Trophoblast cell (in vitro differentiated cells and primary cell): ENCODE measurements at regions not wholly inside any gene's neighbourhood (a gene's known extent, or its start where the extent isn't known, plus 50 kb on each side); places are given as distances from the start of the nearest gene placed in this dataset.

Experiments used
- DNase-seq, 2 donors: peaks; one replicate each; pipeline ENCODE4 v3.0.0-alpha.2; 2016
- H2AFZ ChIP-seq: 2 replicates; pipeline ENCODE4 v1.6.1; 2013; ENCODE audit warnings: low read length, moderate library complexity, mild to moderate bottlenecking; ENCODE audit not compliant: insufficient read depth, poor library complexity
- H2AK5ac ChIP-seq: 2 replicates; pipeline ENCODE4 v1.6.1; 2013; ENCODE audit warnings: mild to moderate bottlenecking, low read length
- H2BK120ac ChIP-seq: 2 replicates; pipeline ENCODE4 v1.6.1; 2013; ENCODE audit warnings: low read length, mild to moderate bottlenecking, moderate library complexity; ENCODE audit not compliant: insufficient read depth, poor library complexity
- H2BK12ac ChIP-seq: 2 replicates; pipeline ENCODE4 v1.6.1; 2013; ENCODE audit warnings: mild to moderate bottlenecking, low read length, moderate library complexity
- H2BK5ac ChIP-seq: 2 replicates; pipeline ENCODE4 v1.6.1; 2013; ENCODE audit warnings: low read length, low read depth, moderate library complexity, mild to moderate bottlenecking; ENCODE audit not compliant: poor library complexity
- H3K14ac ChIP-seq: 2 replicates; pipeline ENCODE4 v1.6.1; 2013; ENCODE audit warnings: mild to moderate bottlenecking, low read length
- H3K18ac ChIP-seq: 2 replicates; pipeline ENCODE4 v1.6.1; 2013; ENCODE audit warnings: mild to moderate bottlenecking, low read length
- H3K23ac ChIP-seq: 2 replicates; pipeline ENCODE4 v1.6.1; 2013; ENCODE audit warnings: low read length
- H3K27ac ChIP-seq: 2 replicates; pipeline ENCODE4 v1.5.1; 2013; ENCODE audit warnings: low read depth, mild to moderate bottlenecking, inconsistent platforms, low read length, moderate library complexity
- H3K27me3 ChIP-seq: 2 replicates; pipeline ENCODE4 v1.6.1; 2013; ENCODE audit warnings: inconsistent platforms, mild to moderate bottlenecking, low read length, moderate library complexity; ENCODE audit not compliant: insufficient read depth
- H3K36me3 ChIP-seq, 2 experiments: 1 replicate in 1 of 2; 2 replicates in 1 of 2; pipeline ENCODE4 v1.6.1; 2013; ENCODE audit warnings: low read length in 2 of 2, mild to moderate bottlenecking in 2 of 2, moderate library complexity in 1 of 2; ENCODE audit not compliant: insufficient read depth in 2 of 2, control insufficient read depth in 1 of 2
- H3K4ac ChIP-seq: 2 replicates; pipeline ENCODE4 v1.6.1; 2013; ENCODE audit warnings: low read depth, mild to moderate bottlenecking, low read length, moderate library complexity
- H3K4me1 ChIP-seq, 2 experiments: 1 replicate in 1 of 2; 2 replicates in 1 of 2; pipeline ENCODE4 v1.6.1; 2013; ENCODE audit warnings: low read length in 2 of 2, mild to moderate bottlenecking in 2 of 2, moderate library complexity in 1 of 2; ENCODE audit not compliant: insufficient read depth in 2 of 2, control insufficient read depth in 1 of 2
- H3K4me2 ChIP-seq: 2 replicates; pipeline ENCODE4 v1.6.1; 2013; ENCODE audit warnings: inconsistent platforms, mild to moderate bottlenecking, low read length, moderate library complexity
- H3K4me3 ChIP-seq: 2 replicates; pipeline ENCODE4 v1.5.1; 2013; ENCODE audit warnings: mild to moderate bottlenecking, low read depth, low read length, inconsistent platforms
- H3K79me1 ChIP-seq: one replicate; pipeline ENCODE4 v1.6.1; 2013; ENCODE audit warnings: low read length
- H3K79me2 ChIP-seq: 2 replicates; pipeline ENCODE4 v1.6.1; 2013; ENCODE audit warnings: low read length, mild to moderate bottlenecking; ENCODE audit not compliant: control insufficient read depth, insufficient read depth, poor library complexity
- H3K9ac ChIP-seq: 2 replicates; pipeline ENCODE4 v1.6.1; 2013; ENCODE audit warnings: mild to moderate bottlenecking, low read length
- H3K9me3 ChIP-seq: 2 replicates; pipeline ENCODE4 v1.6.1; 2013; ENCODE audit warnings: low read depth, mild to moderate bottlenecking, control low read depth, inconsistent platforms, low read length; ENCODE audit not compliant: insufficient read depth
- H4K12ac ChIP-seq: 2 replicates; pipeline ENCODE4 v1.6.1; 2013; ENCODE audit warnings: low read depth, mild to moderate bottlenecking, low read length, moderate library complexity
- H4K8ac ChIP-seq: 2 replicates; pipeline ENCODE4 v1.6.1; 2013; ENCODE audit warnings: low read depth, mild to moderate bottlenecking, low read length, moderate library complexity
- H4K91ac ChIP-seq: one replicate; pipeline ENCODE4 v1.6.1; 2013; ENCODE audit warnings: low read depth, mild to moderate bottlenecking, low read length, moderate library complexity
- WGBS: extraction: QIAGEN DNeasy Blood & Tissue Kit; methylation state at CpG from one replicate; pipeline ENCODE4 v1.1.7; 2013; ENCODE audit warnings: missing lambda C conversion rate; ENCODE audit not compliant: insufficient read length, insufficient coverage; ENCODE audit errors: extremely low coverage; 5-methylcytosine and 5-hydroxymethylcytosine counted together

GRCh38 chr6:140867336-140867735, 1265.4 kb upstream of the GJE1 start:
- H3K14ac ChIP-seq: no peak overlapping the region
- H3K27ac ChIP-seq: no peak overlapping the region
- H3K4me2 ChIP-seq: no peak overlapping the region
- H3K4me1 ChIP-seq: no peaks in the 10 kb centered on the region
- H3K9me3 ChIP-seq: no peaks in the 10 kb centered on the region
- H2BK120ac ChIP-seq: no peak overlapping the region
- no peak overlapping the region for H4K91ac ChIP-seq
- H3K4me3 ChIP-seq: no peak overlapping the region
- H3K4ac ChIP-seq: no peak overlapping the region
- no peaks in the 10 kb centered on the region for H3K79me1 ChIP-seq
- H3K36me3 ChIP-seq: no peaks in the 10 kb centered on the region
- H2BK5ac ChIP-seq: no peak overlapping the region
- no peak for DNase-seq
- H2AK5ac ChIP-seq: no peak overlapping the region
- no peaks in the 10 kb centered on the region for H3K27me3 ChIP-seq
- H3K9ac ChIP-seq: no peak overlapping the region
- H4K12ac ChIP-seq: no peak overlapping the region
- H2BK12ac ChIP-seq: no peak overlapping the region
- no peaks in the 10 kb centered on the region for H3K79me2 ChIP-seq
- no peak overlapping the region for H3K18ac ChIP-seq
- H4K8ac ChIP-seq: no peak overlapping the region
- no peak overlapping the region for H2AFZ ChIP-seq
- H3K23ac ChIP-seq: no peak overlapping the region

DNA sequence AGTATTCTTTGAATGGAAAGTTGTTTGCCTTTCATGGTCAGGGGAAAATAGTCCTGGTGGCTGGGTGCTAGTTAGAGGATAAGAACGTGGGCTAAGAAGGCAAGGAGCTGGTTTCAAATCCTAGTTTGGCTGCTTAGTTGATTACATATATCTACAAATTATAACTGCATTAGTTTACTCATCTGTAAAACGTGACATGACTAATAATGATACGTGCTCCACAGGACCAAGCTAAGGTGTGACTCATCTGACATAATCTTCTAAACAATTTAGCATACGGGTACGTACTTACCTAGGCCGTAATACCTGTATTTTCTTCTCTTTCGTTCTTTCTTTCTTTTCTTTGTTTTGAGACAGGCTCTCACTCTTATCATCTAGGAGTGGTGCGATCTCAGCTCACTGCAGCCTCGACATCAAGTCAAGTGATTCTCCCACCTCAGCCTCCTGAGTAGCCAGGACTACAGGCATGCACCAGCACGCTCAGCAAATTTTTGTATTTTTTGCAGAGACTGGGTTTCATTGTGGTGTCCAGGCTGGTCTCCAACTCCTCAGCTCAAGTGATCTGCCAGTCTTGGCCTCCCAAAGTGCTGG, 1274.2 kb upstream of the GJE1 start:
- Histone ChIP-seq H4K12ac (no peak overlapping the region), H3K4me3 (no peak overlapping the region), H3K4ac (no peak overlapping the region), H3K79me1 (no peaks in the 10 kb centered on the region), H2BK120ac (no peak overlapping the region), H4K91ac (no peak overlapping the region), H2AFZ (no peak overlapping the region), H3K79me2 (no peaks in the 10 kb centered on the region), H3K36me3 (no peaks in the 10 kb centered on the region), H4K8ac (no peak overlapping the region), H3K18ac (no peak overlapping the region), H2BK12ac (no peak overlapping the region), H3K14ac (no peak overlapping the region), H3K9ac (no peak overlapping the region), H3K27me3 (no peaks in the 10 kb centered on the region), H2AK5ac (no peak overlapping the region), H3K27ac (no peak overlapping the region), H2BK5ac (no peak overlapping the region), H3K9me3 (no peaks in the 10 kb centered on the region), H3K23ac (no peak overlapping the region), H3K4me1 (peaks cover 0 to 2% of the 10 kb centered on the region in 2 experiments), H3K4me2 (no peak overlapping the region)
- WGBS: no CpG with 5 or more reads among the region's 10 CpGs
- peak; percentile 51 to 91 for DNase-seq

DNA sequence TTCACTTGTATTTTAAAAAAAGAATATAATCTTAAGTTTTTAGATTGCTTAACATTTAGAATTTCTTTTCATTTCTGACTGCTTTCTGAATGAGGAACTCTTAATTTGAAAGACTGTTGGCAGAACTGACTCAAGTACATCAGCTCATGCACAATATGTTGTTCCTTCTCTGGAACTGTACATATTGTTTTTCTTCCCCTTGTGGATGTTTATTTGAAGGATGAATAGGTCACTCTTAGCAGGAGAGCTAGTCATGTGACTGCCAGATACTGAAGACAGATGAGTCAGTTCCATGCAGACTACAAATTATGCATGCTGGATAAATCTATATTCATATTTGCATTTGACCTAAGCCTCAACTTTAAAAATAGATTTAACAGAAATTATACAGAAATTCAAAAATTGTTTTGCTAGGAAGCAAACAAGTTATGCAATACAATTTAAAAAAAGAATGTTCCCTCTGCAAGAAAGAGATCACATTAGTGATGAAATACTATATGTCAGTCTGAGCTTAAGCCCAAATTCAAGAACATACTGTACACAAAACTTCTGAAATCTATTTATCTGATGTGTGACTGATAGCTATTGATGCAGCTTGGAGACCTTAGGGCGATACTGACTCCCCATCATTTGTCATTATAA, 1274.9 kb upstream of the GJE1 start:
- H3K4ac ChIP-seq: no peak overlapping the region
- H3K9me3 ChIP-seq: no peaks in the 10 kb centered on the region
- H2BK120ac ChIP-seq: no peak overlapping the region
- no peak overlapping the region for H4K12ac ChIP-seq
- H3K14ac ChIP-seq: no peak overlapping the region
- no peak overlapping the region for H3K4me2 ChIP-seq
- H4K91ac ChIP-seq: no peak overlapping the region
- H3K23ac ChIP-seq: no peak overlapping the region
- H3K27me3 ChIP-seq: no peaks in the 10 kb centered on the region
- no peaks in the 10 kb centered on the region for H3K79me1 ChIP-seq
- H2BK5ac ChIP-seq: no peak overlapping the region
- no peak overlapping the region for H3K9ac ChIP-seq
- no peak overlapping the region for H3K4me3 ChIP-seq
- no peak overlapping the region for H2BK12ac ChIP-seq
- no peak overlapping the region for H2AK5ac ChIP-seq
- H3K36me3 ChIP-seq: no peaks in the 10 kb centered on the region
- peak; percentile 4 to 50 for DNase-seq
- H4K8ac ChIP-seq: no peak overlapping the region
- no peak overlapping the region for H3K27ac ChIP-seq
- peaks cover 0 to 2% of the 10 kb centered on the region in 2 experiments for H3K4me1 ChIP-seq
- no peak overlapping the region for H2AFZ ChIP-seq
- WGBS: no CpG with 5 or more reads among the region's 1 CpG
- H3K18ac ChIP-seq: no peak overlapping the region
- no peaks in the 10 kb centered on the region for H3K79me2 ChIP-seq

DNA sequence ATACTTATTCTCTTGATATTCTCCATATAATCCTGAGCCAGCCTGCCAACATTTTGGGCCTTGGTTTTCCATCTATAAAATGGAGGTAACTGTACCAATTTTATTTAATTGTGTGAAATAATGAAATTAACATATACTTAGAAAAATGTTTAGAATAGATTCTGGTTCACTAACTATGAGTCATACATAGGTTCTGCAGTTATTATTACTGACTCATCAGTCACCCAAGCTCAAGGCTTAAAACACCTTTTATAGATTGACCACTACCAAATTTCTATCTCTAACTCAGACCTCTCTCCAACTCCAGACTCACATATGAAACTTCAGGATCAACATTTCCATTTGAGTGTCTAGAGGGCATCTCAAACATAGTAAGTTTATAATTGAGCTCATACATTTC, 1277.2 kb upstream of the GJE1 start:
- peaks cover 0 to 2% of the 10 kb centered on the region in 2 experiments for H3K4me1 ChIP-seq

More for the DNA sequence above, 1277.2 kb upstream of the GJE1 start:
- H3K27ac ChIP-seq: no peak overlapping the region
- H3K23ac ChIP-seq: no peak overlapping the region
- H4K8ac ChIP-seq: no peak overlapping the region
- no peaks in the 10 kb centered on the region for H3K79me2 ChIP-seq
- H4K12ac ChIP-seq: no peak overlapping the region
- H3K9me3 ChIP-seq: no peaks in the 10 kb centered on the region
- H2BK5ac ChIP-seq: no peak overlapping the region
- H4K91ac ChIP-seq: no peak overlapping the region
- H3K18ac ChIP-seq: no peak overlapping the region
- DNase-seq: no peak
- H3K79me1 ChIP-seq: no peaks in the 10 kb centered on the region
- no peak overlapping the region for H3K14ac ChIP-seq
- H3K4ac ChIP-seq: no peak overlapping the region
- no peaks in the 10 kb centered on the region for H3K36me3 ChIP-seq
- no peak overlapping the region for H2AFZ ChIP-seq
- H3K4me2 ChIP-seq: no peak overlapping the region
- no peaks in the 10 kb centered on the region for H3K27me3 ChIP-seq
- no peak overlapping the region for H2BK12ac ChIP-seq
- no peak overlapping the region for H2AK5ac ChIP-seq
- H3K9ac ChIP-seq: no peak overlapping the region
- H3K4me3 ChIP-seq: no peak overlapping the region
- no peak overlapping the region for H2BK120ac ChIP-seq
